Endothelial cell of umbilical vein (primary cell): ENCODE measurements at regions not wholly inside any gene's neighbourhood (a gene's known extent, or its start where the extent isn't known, plus 50 kb on each side); places are given as distances from the start of the nearest gene placed in this dataset.

Experiments
- CTCF ChIP-seq, 2 donors: IDR thresholded peaks; 1 replicate in 1 of 2; 2 replicates in 1 of 2; pipeline ENCODE4 v1.5.1; 2011; ENCODE audit warnings: low read length in 2 of 2, mild to moderate bottlenecking in 2 of 2, moderate library complexity in 2 of 2, control low read depth in 1 of 2, inconsistent platforms in 1 of 2, low read depth in 1 of 2; ENCODE audit not compliant: insufficient read depth in 1 of 2; ENCODE audit errors: extremely low read depth in 1 of 2
- EZH2 ChIP-seq: IDR thresholded peaks from 2 replicates; pipeline ENCODE4 v1.6.1; 2012; ENCODE audit warnings: borderline replicate concordance, low read depth, mild to moderate bottlenecking, moderate library complexity, low read length, inconsistent platforms; ENCODE audit not compliant: severe bottlenecking
- MAX ChIP-seq: IDR thresholded peaks from 2 replicates; pipeline ENCODE4 v1.6.1; 2011; ENCODE audit not compliant: insufficient read depth, insufficient read length
- MYC ChIP-seq: IDR thresholded peaks from one replicate; pipeline ENCODE4 v1.6.1; 2011; ENCODE audit warnings: mild to moderate bottlenecking, low read depth, low read length
- POLR2A ChIP-seq: IDR thresholded peaks from 2 replicates; pipeline ENCODE4 v1.6.1; 2012; ENCODE audit warnings: low read depth, mild to moderate bottlenecking, control low read depth, low read length
- POLR2AphosphoS5 ChIP-seq: IDR thresholded peaks from 2 replicates; pipeline ENCODE4 v1.6.1; 2012; ENCODE audit warnings: low read depth, mild to moderate bottlenecking, control low read depth, low read length, moderate library complexity; ENCODE audit not compliant: insufficient read depth

- no peak for TF ChIP-seq EZH2
- no peak for TF ChIP-seq CTCF (IDR thresholded peaks at IDR 0.05; ENCODE audit: extremely low read depth in 1 of 2, insufficient read depth in 1 of 2, low read depth in 1 of 2, low read length in 2 of 2)
- no peak for TF ChIP-seq POLR2AphosphoS5
- no peak for TF ChIP-seq POLR2A
- TF ChIP-seq MAX: no peak
- TF ChIP-seq MYC: no peak
Observed at GRCh38 chr7:153590136-153590535, 462.1 kb upstream of the DPP6 start.
